ENCODE measurements at regions not wholly inside any gene's neighbourhood (a gene's known extent, or its start where the extent isn't known, plus 50 kb on each side); places are given as distances from the start of the nearest gene placed in this dataset.

DNA sequence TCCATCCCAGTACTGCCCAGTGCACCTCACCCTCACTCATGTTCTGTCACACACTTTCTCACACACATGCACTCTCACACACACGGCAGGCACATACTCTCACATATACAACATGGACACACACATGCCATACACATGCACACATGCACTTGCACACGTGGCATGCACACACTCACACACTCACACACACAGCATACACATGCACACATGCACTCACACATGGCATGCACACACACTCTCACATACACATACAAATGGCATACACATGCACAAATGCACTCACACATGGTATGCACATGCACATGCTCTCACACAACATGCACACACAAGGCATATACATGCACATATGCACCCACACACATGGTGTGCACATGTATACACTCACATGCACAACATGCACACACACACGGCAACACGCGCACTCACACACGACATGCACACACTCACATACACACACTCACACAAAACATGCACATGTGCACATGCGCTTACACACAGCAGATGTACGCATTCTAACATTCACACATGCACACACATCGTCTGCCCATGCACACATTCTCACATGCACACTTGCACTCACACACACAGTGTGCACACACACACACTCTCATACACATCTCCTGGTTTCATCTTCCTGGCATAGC is 131.7 kb upstream of the THBS2 start:
- TF ChIP-seq TCF12 (IDR thresholded peaks at IDR 0.05; ENCODE audit: low read depth), result no peak
- TF ChIP-seq, protein P1, sequence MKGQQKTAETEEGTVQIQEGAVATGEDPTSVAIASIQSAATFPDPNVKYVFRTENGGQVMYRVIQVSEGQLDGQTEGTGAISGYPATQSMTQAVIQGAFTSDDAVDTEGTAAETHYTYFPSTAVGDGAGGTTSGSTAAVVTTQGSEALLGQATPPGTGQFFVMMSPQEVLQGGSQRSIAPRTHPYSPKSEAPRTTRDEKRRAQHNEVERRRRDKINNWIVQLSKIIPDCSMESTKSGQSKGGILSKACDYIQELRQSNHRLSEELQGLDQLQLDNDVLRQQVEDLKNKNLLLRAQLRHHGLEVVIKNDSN (IDR thresholded peaks at IDR 0.05), result no peak
- no peak for TF ChIP-seq EGR1 (IDR thresholded peaks at IDR 0.05)
- TF ChIP-seq, protein P2, sequence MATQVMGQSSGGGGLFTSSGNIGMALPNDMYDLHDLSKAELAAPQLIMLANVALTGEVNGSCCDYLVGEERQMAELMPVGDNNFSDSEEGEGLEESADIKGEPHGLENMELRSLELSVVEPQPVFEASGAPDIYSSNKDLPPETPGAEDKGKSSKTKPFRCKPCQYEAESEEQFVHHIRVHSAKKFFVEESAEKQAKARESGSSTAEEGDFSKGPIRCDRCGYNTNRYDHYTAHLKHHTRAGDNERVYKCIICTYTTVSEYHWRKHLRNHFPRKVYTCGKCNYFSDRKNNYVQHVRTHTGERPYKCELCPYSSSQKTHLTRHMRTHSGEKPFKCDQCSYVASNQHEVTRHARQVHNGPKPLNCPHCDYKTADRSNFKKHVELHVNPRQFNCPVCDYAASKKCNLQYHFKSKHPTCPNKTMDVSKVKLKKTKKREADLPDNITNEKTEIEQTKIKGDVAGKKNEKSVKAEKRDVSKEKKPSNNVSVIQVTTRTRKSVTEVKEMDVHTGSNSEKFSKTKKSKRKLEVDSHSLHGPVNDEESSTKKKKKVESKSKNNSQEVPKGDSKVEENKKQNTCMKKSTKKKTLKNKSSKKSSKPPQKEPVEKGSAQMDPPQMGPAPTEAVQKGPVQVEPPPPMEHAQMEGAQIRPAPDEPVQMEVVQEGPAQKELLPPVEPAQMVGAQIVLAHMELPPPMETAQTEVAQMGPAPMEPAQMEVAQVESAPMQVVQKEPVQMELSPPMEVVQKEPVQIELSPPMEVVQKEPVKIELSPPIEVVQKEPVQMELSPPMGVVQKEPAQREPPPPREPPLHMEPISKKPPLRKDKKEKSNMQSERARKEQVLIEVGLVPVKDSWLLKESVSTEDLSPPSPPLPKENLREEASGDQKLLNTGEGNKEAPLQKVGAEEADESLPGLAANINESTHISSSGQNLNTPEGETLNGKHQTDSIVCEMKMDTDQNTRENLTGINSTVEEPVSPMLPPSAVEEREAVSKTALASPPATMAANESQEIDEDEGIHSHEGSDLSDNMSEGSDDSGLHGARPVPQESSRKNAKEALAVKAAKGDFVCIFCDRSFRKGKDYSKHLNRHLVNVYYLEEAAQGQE (IDR thresholded peaks at IDR 0.05; ENCODE audit: low read depth), result no peak
- TF ChIP-seq NFIC (IDR thresholded peaks at IDR 0.05), result no peak
- no peak for TF ChIP-seq CREB1 (IDR thresholded peaks at IDR 0.05; ENCODE audit: low read depth)
- no peak for TF ChIP-seq FOXM1 (IDR thresholded peaks at IDR 0.05; ENCODE audit: borderline replicate concordance, low read depth)
- TF ChIP-seq ZBTB7A (IDR thresholded peaks at IDR 0.05; ENCODE audit: low read depth), result no peak
- no peak for TF ChIP-seq CEBPB (IDR thresholded peaks at IDR 0.05)
- TF ChIP-seq, protein P3, sequence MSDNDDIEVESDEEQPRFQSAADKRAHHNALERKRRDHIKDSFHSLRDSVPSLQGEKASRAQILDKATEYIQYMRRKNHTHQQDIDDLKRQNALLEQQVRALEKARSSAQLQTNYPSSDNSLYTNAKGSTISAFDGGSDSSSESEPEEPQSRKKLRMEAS (IDR thresholded peaks at IDR 0.05), result no peak
- no peak for TF ChIP-seq TAF1 (IDR thresholded peaks at IDR 0.05; ENCODE audit: low read depth)
- no peak for TF ChIP-seq RAD21 (IDR thresholded peaks at IDR 0.05; ENCODE audit: low read depth)
- TF ChIP-seq YY1 (IDR thresholded peaks at IDR 0.05; ENCODE audit: low read depth), result no peak
- TF ChIP-seq EP300 (IDR thresholded peaks at IDR 0.05; ENCODE audit: borderline replicate concordance), result no peak
- no peak for TF ChIP-seq TEAD4 (IDR thresholded peaks at IDR 0.05)

DNA sequence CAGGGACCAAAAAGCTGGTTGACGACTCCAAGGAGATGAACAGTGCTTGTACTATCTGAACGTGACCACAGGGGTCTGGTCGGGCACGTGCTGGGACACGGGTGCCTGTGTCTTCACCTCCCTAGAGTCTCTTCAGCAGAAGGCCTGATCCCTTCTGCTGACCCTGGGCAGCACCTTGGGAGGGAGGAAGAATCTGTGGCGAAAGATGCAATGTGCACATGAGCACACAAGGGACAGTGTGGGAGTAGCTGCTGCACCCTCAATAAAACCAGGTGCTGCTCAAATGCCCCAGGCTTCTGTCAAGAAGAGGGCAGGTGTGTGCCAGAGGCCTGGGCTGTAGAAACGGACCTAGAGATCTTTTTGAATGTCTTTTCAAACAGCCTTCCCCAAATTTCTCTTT is 130.6 kb upstream of the THBS2 start:
- TF ChIP-seq TAF1 (IDR thresholded peaks at IDR 0.05; ENCODE audit: low read depth) (no peak), ZBTB7A (IDR thresholded peaks at IDR 0.05; ENCODE audit: low read depth) (no peak), CEBPB (IDR thresholded peaks at IDR 0.05) (no peak), EGR1 (IDR thresholded peaks at IDR 0.05) (no peak), YY1 (IDR thresholded peaks at IDR 0.05; ENCODE audit: low read depth) (no peak)
- TF ChIP-seq, protein P1 (IDR thresholded peaks at IDR 0.05), result no peak
- TF ChIP-seq, protein P2 (IDR thresholded peaks at IDR 0.05; ENCODE audit: low read depth), result no peak

DNA sequence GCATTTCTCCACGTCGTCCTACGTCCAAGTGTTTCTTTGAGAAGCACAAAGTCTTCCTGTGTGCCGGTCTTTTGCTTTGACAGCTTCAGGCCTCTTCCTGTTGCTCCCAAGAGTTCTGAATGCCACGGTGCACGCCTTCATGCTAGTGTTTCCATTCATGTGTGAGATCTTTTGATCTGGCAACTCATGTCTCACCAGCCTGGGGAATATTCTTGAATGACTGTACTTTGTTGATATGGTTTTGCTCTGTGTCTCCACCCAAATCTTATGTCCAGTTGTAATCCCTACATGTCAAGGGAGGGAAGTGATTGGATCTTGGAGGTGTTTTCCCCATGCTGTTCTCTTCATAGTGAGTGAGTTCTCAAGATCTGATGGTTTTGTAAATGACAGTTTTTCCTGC is 129.6 kb upstream of the THBS2 start:
- TF ChIP-seq CREB1 (IDR thresholded peaks at IDR 0.05; ENCODE audit: low read depth), result no peak
- TF ChIP-seq, protein P2 (IDR thresholded peaks at IDR 0.05; ENCODE audit: low read depth), result no peak
- TF ChIP-seq ZBTB7A (IDR thresholded peaks at IDR 0.05; ENCODE audit: low read depth), result no peak
- no peak for TF ChIP-seq TAF1 (IDR thresholded peaks at IDR 0.05; ENCODE audit: low read depth)
- TF ChIP-seq, protein P1 (IDR thresholded peaks at IDR 0.05), result no peak
- TF ChIP-seq FOXM1 (IDR thresholded peaks at IDR 0.05; ENCODE audit: borderline replicate concordance, low read depth), result no peak
- no peak for TF ChIP-seq TCF12 (IDR thresholded peaks at IDR 0.05; ENCODE audit: low read depth)

DNA sequence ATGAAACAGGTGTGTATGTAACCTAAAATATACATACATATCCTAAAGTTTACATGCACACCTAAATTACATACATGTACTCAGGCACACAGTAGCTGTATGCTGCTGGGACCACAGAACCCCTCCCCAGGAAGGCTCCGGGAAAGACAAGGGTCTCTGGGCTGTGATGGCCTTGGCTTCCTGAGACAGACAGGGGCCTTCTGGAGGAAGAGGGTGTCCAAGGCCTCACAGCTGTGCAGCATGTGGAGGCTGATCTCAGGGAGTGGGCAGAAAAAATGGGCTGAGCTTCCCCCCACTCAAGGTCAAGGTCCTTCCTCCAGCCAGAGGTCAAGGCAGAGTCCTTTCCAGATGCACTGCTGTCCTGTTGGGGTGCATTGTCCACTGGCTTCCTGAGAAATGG is 129.1 kb upstream of the THBS2 start:
- TF ChIP-seq, protein P2 (IDR thresholded peaks at IDR 0.05; ENCODE audit: low read depth), result no peak
- TF ChIP-seq RAD21 (IDR thresholded peaks at IDR 0.05; ENCODE audit: low read depth) (no peak), TCF12 (IDR thresholded peaks at IDR 0.05; ENCODE audit: low read depth) (no peak), ZBTB7A (IDR thresholded peaks at IDR 0.05; ENCODE audit: low read depth) (no peak), YY1 (IDR thresholded peaks at IDR 0.05; ENCODE audit: low read depth) (no peak), EGR1 (IDR thresholded peaks at IDR 0.05) (no peak), CREB1 (IDR thresholded peaks at IDR 0.05; ENCODE audit: low read depth) (no peak), TEAD4 (IDR thresholded peaks at IDR 0.05) (no peak), CEBPB (IDR thresholded peaks at IDR 0.05) (no peak)
- TF ChIP-seq, protein P3 (IDR thresholded peaks at IDR 0.05), result no peak
